GM12873 (cell line): ENCODE measurements at regions not wholly inside any gene's neighbourhood (a gene's known extent, or its start where the extent isn't known, plus 50 kb on each side); places are given as distances from the start of the nearest gene placed in this dataset.

Experiments
- TF ChIP-seq, protein P1 (sequence below): IDR thresholded peaks from 2 replicates; pipeline ENCODE4 v1.5.1; 2012; ENCODE audit warnings: low read depth, mild to moderate bottlenecking, moderate library complexity, low read length, control low read depth; ENCODE audit not compliant: insufficient read depth; ENCODE audit errors: missing control alignments

DNA sequence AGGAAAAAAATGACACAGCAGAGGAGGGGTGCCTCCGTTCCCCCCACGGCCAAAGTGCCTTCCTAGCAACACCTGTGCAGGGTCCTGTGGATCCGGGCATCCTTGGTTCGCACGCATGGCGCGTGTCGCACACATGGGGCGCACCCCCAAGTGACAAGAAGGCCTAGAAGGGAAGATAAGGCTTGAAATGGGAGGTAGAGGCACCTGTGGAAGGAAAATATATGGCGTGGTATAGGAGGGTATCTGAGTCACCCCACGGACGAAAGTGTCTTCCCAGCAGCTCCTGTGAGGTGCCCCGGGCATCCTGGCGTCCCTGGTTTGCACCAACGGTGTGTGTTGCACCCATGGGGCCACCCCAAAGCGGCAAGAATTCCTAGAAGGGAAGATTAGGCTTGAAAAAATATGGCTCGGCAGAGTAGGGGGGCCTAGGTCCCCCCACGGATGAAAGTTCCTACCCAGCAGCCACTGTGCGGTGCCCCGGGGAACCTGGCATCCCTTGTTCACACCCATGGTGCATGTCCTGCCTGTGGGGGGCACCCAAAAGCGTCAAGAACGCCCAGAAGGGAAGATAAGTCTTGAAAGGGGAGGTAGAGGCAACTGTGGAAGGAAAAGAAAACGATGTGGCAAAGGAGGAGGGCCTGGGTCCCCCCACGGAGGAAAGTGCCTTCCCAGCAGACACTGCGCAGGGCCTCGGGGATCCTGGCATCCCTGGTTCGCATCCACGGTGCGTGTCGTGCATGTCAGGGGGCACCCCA lies 280.0 kb downstream of the ALG10 start:
- TF ChIP-seq, protein P1, sequence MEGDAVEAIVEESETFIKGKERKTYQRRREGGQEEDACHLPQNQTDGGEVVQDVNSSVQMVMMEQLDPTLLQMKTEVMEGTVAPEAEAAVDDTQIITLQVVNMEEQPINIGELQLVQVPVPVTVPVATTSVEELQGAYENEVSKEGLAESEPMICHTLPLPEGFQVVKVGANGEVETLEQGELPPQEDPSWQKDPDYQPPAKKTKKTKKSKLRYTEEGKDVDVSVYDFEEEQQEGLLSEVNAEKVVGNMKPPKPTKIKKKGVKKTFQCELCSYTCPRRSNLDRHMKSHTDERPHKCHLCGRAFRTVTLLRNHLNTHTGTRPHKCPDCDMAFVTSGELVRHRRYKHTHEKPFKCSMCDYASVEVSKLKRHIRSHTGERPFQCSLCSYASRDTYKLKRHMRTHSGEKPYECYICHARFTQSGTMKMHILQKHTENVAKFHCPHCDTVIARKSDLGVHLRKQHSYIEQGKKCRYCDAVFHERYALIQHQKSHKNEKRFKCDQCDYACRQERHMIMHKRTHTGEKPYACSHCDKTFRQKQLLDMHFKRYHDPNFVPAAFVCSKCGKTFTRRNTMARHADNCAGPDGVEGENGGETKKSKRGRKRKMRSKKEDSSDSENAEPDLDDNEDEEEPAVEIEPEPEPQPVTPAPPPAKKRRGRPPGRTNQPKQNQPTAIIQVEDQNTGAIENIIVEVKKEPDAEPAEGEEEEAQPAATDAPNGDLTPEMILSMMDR: no peak

DNA sequence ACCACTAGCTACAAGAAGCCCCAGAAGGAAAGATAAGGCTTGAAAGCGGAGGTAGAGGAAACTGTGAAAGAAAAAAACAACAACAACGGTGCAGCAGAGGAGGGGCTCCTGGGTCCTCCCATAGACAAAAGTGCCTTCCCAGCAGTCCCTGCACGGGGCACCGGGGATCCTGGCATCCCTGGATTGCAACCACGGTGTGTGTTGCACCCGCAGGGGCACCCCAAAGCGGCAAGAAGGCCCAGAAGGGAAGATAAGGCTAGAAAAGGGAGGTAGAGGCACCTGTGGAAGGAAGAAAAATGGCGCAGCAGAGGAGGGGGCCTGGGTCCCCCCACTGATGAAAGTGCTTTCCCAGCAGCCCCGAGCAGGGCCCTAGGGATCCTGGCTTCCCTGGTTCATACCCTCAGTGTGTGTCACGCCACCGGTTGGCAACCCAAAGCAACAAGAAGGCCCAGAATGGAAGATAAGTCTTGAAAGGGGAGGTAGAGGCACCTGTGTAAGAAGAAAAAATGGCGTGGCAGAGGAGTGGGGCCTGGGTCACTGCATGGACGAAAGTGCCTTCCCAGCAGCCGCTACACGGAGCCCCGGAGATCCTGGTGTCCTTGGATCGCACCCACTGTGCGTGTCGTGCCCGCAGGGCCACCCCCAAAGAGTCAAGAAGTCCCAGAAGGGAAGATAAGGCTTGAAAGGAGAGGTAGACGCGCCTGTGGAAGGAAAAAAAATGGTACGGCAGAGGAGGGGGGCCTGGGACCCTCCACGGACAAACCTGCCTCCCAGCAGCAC lies 281.0 kb downstream of the ALG10 start:
- TF ChIP-seq, protein P1: no peak

DNA sequence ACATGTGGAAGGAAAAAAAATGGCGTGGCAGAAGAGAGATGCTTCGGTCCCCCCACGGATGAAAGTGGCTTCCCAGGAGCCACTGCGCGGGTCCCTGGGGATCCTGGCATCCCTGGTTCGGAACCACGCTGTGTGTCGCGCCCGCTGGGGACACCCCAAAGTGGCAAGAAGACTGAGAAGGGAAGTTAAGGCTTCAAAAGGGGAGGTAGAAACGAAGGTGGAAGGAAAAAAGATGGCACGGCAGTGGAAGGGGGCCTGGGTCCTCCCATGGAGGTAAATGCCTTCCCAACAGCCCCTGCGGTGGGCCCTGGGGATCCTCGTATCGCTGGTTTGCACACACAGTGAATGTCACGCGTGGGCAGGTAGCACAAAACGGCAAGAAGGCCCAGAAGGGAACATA lies 281.7 kb downstream of the ALG10 start:
- TF ChIP-seq, protein P1: no peak

DNA sequence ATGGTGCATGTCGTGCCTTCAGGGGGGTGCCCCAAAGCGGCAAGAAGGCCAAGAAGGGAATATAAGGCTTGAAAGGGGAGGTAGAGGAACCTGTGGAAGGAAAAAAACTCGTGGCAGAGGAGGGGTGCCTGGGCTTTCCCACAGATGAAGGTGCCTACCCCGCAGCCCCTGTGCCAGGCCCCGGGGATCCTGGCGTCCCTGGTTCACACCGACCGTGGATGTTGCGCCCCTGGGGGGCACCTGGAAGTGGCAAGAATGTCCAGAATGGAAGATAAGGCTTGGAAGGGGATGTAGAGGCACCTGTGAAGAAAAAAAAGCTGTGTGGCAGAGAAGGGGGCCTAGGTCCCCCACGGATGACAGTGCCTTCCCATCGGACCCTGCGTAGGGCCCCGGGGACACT lies 282.2 kb downstream of the ALG10 start:
- TF ChIP-seq, protein P1: no peak

DNA sequence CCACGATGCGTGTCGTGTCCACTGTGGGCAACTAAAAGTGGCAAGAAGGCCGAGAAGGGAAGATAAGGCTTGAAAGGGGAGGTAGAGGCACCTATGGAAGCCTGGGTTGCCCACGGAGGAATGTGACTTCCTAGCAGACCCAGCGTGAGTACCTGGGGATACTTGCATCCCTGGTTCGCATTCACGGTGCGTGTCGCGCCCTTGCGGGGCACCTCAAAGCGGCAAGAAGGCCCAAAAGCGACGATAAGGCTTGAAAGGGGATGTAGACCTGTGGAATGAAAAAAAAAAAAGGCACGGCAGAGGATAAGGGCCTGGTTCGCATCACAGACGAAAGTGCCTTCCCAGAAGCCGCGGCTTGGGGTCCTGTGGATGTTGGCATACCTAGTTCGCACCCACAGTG lies 282.9 kb downstream of the ALG10 start:
- TF ChIP-seq, protein P1: no peak

DNA sequence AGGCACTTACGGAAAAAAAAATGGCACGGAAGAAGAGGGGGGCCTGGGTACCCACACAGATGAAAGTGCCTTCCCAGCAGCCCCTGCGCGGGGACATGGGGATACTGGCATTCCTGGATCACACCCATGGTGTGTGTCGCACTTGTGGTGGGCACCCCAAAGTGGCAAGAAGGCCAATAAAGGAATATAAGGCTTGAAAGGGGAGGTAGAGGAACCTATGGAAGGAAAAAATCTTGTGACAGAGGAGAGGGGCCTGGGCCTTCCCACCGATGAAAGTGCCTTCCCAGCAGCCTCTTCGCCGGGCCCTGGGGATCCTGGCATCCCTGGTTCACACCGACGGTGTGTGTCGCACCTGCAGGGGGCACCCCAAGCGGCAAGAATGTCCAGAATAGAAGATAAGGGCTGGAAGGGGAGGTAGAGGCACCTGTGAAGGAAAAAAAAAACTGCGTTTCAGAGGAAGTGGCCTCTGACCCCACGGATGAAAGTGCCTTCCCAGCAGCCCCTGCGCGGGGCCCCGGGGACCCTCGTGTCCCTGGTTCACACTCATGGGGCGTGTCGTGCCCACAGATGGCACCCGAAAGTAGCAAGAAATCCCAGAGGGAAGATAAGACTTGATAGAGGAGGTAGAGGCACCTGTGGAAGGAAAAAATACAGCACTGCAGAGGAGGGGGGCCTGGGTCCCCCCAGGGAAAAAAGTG lies 284.0 kb downstream of the ALG10 start:
- TF ChIP-seq, protein P1: no peak

DNA sequence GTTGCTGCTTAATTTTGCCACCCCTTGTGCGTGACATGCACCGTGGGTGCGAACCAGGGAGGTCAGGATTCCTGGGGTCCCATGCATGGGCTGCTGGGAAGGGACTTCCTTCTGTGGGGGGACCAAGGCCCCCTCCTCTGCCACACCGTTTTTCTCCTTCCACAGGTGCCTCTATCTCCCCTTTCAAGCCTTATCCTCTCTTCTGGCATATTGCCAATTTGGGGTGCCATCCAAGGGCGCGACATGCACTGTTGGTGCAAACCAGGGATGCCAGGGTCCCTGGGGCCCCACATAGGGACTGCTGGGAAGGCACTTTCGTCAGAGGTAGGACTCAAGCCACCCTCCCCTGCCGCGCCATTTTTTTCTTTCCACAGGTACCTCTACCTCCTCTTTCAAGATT lies 289.0 kb downstream of the ALG10 start:
- TF ChIP-seq, protein P1: no peak
